GM23338 (cell line): ENCODE measurements at regions not wholly inside any gene's neighbourhood (a gene's known extent, or its start where the extent isn't known, plus 50 kb on each side); places are given as distances from the start of the nearest gene placed in this dataset.

Source experiments
- ATAC-seq: fragments of 200-7000 bp; cut with Tn5 transposase; 3 replicates; pipeline ENCODE4 v1.9.1; 2020
- DNase-seq: peaks from one replicate; pipeline ENCODE4 v3.0.0-alpha.2; 2015; ENCODE audit warnings: low spot score
- H2AFZ ChIP-seq: fragments of 200-600 bp; sonication (generic); 2 replicates; pipeline ENCODE4 v1.8.0; 2016; ENCODE audit warnings: antibody characterized with exemption, mild to moderate bottlenecking, moderate library complexity
- H3F3A ChIP-seq: fragments of 200-600 bp; sonication (generic); replicated peaks from 2 replicates; pipeline ENCODE4 v1.8.0; 2017; ENCODE audit warnings: antibody characterized with exemption, mixed run types, low read depth
- H3K27ac ChIP-seq: fragments of 200-600 bp; sonication (generic); 2 replicates; pipeline ENCODE4 v1.6.1; 2016; ENCODE audit warnings: low read depth
- H3K27me3 ChIP-seq: fragments of 200-600 bp; sonication (generic); 2 replicates; pipeline ENCODE4 v1.8.0; 2016; ENCODE audit warnings: mild to moderate bottlenecking, mixed run types, moderate library complexity; ENCODE audit not compliant: insufficient read depth
- H3K36me3 ChIP-seq: fragments of 200-600 bp; sonication (generic); 2 replicates; pipeline ENCODE4 v1.8.0; 2016; ENCODE audit warnings: mild to moderate bottlenecking; ENCODE audit not compliant: insufficient read depth
- H3K4me1 ChIP-seq: fragments of 200-600 bp; sonication (generic); 2 replicates; pipeline ENCODE4 v1.8.0; 2016; ENCODE audit warnings: mild to moderate bottlenecking, moderate library complexity; ENCODE audit not compliant: insufficient read depth
- H3K4me2 ChIP-seq: fragments of 200-600 bp; sonication (generic); 2 replicates; pipeline ENCODE4 v1.7.1; 2017; ENCODE audit warnings: mixed run types
- H3K4me3 ChIP-seq: fragments of 200-600 bp; sonication (generic); 2 replicates; pipeline ENCODE4 v1.6.1; 2016; ENCODE audit warnings: mixed run types
- H3K79me2 ChIP-seq: fragments of 200-600 bp; sonication (generic); replicated peaks from 2 replicates; pipeline ENCODE4 v1.8.0; 2017; ENCODE audit warnings: mild to moderate bottlenecking; ENCODE audit not compliant: insufficient read depth
- H3K9me2 ChIP-seq: fragments of 200-600 bp; sonication (generic); 2 replicates; pipeline ENCODE4 v1.8.0; 2017; ENCODE audit not compliant: insufficient read depth
- H4K20me1 ChIP-seq: fragments of 200-600 bp; sonication (generic); replicated peaks from 2 replicates; pipeline ENCODE4 v1.8.0; 2017; ENCODE audit warnings: mild to moderate bottlenecking; ENCODE audit not compliant: insufficient read depth
- H3K27ac Mint-ChIP-seq: 2 replicates; pipeline ENCODE4 v1.8.0; 2020; ENCODE audit warnings: inconsistent platforms, mild to moderate bottlenecking, moderate library complexity, mixed read lengths
- H3K27me3 Mint-ChIP-seq: 3 replicates; pipeline ENCODE4 v1.8.0; 2022; ENCODE audit warnings: low read depth, mild to moderate bottlenecking, moderate library complexity, mixed read lengths, inconsistent platforms; ENCODE audit not compliant: insufficient read depth, poor library complexity
- H3K36me3 Mint-ChIP-seq: 3 replicates; pipeline ENCODE4 v1.8.0; 2021; ENCODE audit warnings: low read depth, mild to moderate bottlenecking, inconsistent platforms, moderate library complexity, mixed read lengths
- H3K4me1 Mint-ChIP-seq: 3 replicates; pipeline ENCODE4 v1.8.0; 2020; ENCODE audit warnings: mild to moderate bottlenecking, inconsistent platforms, mixed read lengths
- H3K4me3 Mint-ChIP-seq: 3 replicates; pipeline ENCODE4 v1.8.0; 2021; ENCODE audit warnings: moderate library complexity, mild to moderate bottlenecking, inconsistent platforms, mixed read lengths
- H3K9me3 Mint-ChIP-seq: 3 replicates; pipeline ENCODE4 v1.8.0; 2020; ENCODE audit warnings: moderate library complexity, mild to moderate bottlenecking, inconsistent platforms, mixed read lengths
- CREB1 ChIP-seq: fragments of 250-450 bp; sonication (Bioruptor Pico); IDR thresholded peaks from 2 replicates; pipeline ENCODE4 v1.5.0; 2020; ENCODE audit warnings: low read depth, mild to moderate bottlenecking, moderate library complexity
- ETS1 ChIP-seq: IDR thresholded peaks from 2 replicates; pipeline ENCODE4 v1.6.1; 2016; ENCODE audit warnings: antibody characterized with exemption
- EZH2 ChIP-seq: fragments of 200-600 bp; sonication (generic); IDR thresholded peaks from one replicate; pipeline ENCODE4 v1.8.0; 2017; ENCODE audit warnings: antibody characterized with exemption, mild to moderate bottlenecking, low read depth; ENCODE audit not compliant: unreplicated experiment
- EZH2phosphoT487 ChIP-seq: fragments of 200-600 bp; sonication (generic); IDR thresholded peaks from one replicate; pipeline ENCODE4 v1.8.1; 2018; ENCODE audit warnings: antibody characterized with exemption; ENCODE audit not compliant: unreplicated experiment
- JUNB ChIP-seq: IDR thresholded peaks from one replicate; pipeline ENCODE4 v1.6.1; 2016; ENCODE audit warnings: antibody characterized with exemption; ENCODE audit not compliant: unreplicated experiment
- NANOG ChIP-seq: IDR thresholded peaks from 2 replicates; pipeline ENCODE4 v1.6.1; 2016; ENCODE audit warnings: antibody characterized with exemption, borderline replicate concordance
- POLR2AphosphoS5 ChIP-seq: IDR thresholded peaks from 2 replicates; pipeline ENCODE4 v1.6.1; 2016; ENCODE audit warnings: antibody characterized with exemption, low read depth
- STAT1 ChIP-seq: IDR thresholded peaks from one replicate; pipeline ENCODE4 v1.6.1; 2016; ENCODE audit warnings: antibody characterized with exemption; ENCODE audit not compliant: unreplicated experiment
- ZNF114 ChIP-seq: fragments of 250-450 bp; sonication (Bioruptor Pico); IDR thresholded peaks from 2 replicates; pipeline ENCODE4 v1.5.0; 2020; ENCODE audit warnings: mild to moderate bottlenecking, moderate library complexity
- ZNF331 ChIP-seq: fragments of 250-450 bp; sonication (Bioruptor Pico); IDR thresholded peaks from 2 replicates; pipeline ENCODE4 v1.5.0; 2020; ENCODE audit warnings: low read depth, mild to moderate bottlenecking, moderate library complexity
- TF ChIP-seq, protein P1 (sequence below), 2 experiments: fragments of 200-600 bp in 1 of 2; sonication (generic) in 1 of 2; conservative IDR thresholded peaks; 2 replicates each; pipeline versions ENCODE4 v1.5.1 to v1.6.1; 2016 to 2017; ENCODE audit warnings: antibody characterized with exemption in 2 of 2, low read depth in 2 of 2, mild to moderate bottlenecking in 2 of 2, moderate library complexity in 1 of 2
- TF ChIP-seq, protein P2 (sequence below): fragments of 250-450 bp; sonication (Bioruptor Pico); IDR thresholded peaks from 2 replicates; pipeline ENCODE4 v1.5.0; 2020; ENCODE audit warnings: mild to moderate bottlenecking, moderate library complexity
- TF ChIP-seq, protein P3 (sequence below): IDR thresholded peaks from one replicate; pipeline ENCODE4 v1.6.1; 2018; ENCODE audit warnings: antibody characterized with exemption; ENCODE audit not compliant: unreplicated experiment

- no peaks in the 10 kb centered on the region for H3K4me1 ChIP-seq
- no peaks in the 10 kb centered on the region for H3K36me3 ChIP-seq
- H3K27ac Mint-ChIP-seq: no peak overlapping the region
- H2AFZ ChIP-seq: no peak overlapping the region
- H3K4me1 Mint-ChIP-seq: peaks cover 10% of the 10 kb centered on the region; the same call in 2 of the 3 replicates
- H3K9me3 Mint-ChIP-seq: peaks cover 37% of the 10 kb centered on the region
- ATAC-seq: no peak
- no peaks in the 10 kb centered on the region for H3K27me3 ChIP-seq
- H3K4me2 ChIP-seq: no peak overlapping the region
- H3K27me3 Mint-ChIP-seq: peaks cover 2% of the 10 kb centered on the region
- H3K4me3 Mint-ChIP-seq: no peak overlapping the region
- H3K36me3 Mint-ChIP-seq: peaks cover 6% of the 10 kb centered on the region; the same call in 2 of the 3 replicates
- no peak for DNase-seq
- no peaks in the 10 kb centered on the region for H4K20me1 ChIP-seq
- no peak overlapping the region for H3K27ac ChIP-seq
- TF ChIP-seq EZH2 (no peak), ETS1 (no peak), EZH2phosphoT487 (no peak), STAT1 (no peak), CREB1 (CRISPR knock-in tag) (no peak), POLR2AphosphoS5 (no peak), ZNF114 (CRISPR knock-in tag) (no peak), ZNF331 (no peak), NANOG (no peak), JUNB (no peak)
- TF ChIP-seq, protein P1, sequence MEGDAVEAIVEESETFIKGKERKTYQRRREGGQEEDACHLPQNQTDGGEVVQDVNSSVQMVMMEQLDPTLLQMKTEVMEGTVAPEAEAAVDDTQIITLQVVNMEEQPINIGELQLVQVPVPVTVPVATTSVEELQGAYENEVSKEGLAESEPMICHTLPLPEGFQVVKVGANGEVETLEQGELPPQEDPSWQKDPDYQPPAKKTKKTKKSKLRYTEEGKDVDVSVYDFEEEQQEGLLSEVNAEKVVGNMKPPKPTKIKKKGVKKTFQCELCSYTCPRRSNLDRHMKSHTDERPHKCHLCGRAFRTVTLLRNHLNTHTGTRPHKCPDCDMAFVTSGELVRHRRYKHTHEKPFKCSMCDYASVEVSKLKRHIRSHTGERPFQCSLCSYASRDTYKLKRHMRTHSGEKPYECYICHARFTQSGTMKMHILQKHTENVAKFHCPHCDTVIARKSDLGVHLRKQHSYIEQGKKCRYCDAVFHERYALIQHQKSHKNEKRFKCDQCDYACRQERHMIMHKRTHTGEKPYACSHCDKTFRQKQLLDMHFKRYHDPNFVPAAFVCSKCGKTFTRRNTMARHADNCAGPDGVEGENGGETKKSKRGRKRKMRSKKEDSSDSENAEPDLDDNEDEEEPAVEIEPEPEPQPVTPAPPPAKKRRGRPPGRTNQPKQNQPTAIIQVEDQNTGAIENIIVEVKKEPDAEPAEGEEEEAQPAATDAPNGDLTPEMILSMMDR (conservative IDR thresholded peaks at IDR 0.05; ENCODE audit: low read depth in 2 of 2): no peak
- TF ChIP-seq, protein P2, sequence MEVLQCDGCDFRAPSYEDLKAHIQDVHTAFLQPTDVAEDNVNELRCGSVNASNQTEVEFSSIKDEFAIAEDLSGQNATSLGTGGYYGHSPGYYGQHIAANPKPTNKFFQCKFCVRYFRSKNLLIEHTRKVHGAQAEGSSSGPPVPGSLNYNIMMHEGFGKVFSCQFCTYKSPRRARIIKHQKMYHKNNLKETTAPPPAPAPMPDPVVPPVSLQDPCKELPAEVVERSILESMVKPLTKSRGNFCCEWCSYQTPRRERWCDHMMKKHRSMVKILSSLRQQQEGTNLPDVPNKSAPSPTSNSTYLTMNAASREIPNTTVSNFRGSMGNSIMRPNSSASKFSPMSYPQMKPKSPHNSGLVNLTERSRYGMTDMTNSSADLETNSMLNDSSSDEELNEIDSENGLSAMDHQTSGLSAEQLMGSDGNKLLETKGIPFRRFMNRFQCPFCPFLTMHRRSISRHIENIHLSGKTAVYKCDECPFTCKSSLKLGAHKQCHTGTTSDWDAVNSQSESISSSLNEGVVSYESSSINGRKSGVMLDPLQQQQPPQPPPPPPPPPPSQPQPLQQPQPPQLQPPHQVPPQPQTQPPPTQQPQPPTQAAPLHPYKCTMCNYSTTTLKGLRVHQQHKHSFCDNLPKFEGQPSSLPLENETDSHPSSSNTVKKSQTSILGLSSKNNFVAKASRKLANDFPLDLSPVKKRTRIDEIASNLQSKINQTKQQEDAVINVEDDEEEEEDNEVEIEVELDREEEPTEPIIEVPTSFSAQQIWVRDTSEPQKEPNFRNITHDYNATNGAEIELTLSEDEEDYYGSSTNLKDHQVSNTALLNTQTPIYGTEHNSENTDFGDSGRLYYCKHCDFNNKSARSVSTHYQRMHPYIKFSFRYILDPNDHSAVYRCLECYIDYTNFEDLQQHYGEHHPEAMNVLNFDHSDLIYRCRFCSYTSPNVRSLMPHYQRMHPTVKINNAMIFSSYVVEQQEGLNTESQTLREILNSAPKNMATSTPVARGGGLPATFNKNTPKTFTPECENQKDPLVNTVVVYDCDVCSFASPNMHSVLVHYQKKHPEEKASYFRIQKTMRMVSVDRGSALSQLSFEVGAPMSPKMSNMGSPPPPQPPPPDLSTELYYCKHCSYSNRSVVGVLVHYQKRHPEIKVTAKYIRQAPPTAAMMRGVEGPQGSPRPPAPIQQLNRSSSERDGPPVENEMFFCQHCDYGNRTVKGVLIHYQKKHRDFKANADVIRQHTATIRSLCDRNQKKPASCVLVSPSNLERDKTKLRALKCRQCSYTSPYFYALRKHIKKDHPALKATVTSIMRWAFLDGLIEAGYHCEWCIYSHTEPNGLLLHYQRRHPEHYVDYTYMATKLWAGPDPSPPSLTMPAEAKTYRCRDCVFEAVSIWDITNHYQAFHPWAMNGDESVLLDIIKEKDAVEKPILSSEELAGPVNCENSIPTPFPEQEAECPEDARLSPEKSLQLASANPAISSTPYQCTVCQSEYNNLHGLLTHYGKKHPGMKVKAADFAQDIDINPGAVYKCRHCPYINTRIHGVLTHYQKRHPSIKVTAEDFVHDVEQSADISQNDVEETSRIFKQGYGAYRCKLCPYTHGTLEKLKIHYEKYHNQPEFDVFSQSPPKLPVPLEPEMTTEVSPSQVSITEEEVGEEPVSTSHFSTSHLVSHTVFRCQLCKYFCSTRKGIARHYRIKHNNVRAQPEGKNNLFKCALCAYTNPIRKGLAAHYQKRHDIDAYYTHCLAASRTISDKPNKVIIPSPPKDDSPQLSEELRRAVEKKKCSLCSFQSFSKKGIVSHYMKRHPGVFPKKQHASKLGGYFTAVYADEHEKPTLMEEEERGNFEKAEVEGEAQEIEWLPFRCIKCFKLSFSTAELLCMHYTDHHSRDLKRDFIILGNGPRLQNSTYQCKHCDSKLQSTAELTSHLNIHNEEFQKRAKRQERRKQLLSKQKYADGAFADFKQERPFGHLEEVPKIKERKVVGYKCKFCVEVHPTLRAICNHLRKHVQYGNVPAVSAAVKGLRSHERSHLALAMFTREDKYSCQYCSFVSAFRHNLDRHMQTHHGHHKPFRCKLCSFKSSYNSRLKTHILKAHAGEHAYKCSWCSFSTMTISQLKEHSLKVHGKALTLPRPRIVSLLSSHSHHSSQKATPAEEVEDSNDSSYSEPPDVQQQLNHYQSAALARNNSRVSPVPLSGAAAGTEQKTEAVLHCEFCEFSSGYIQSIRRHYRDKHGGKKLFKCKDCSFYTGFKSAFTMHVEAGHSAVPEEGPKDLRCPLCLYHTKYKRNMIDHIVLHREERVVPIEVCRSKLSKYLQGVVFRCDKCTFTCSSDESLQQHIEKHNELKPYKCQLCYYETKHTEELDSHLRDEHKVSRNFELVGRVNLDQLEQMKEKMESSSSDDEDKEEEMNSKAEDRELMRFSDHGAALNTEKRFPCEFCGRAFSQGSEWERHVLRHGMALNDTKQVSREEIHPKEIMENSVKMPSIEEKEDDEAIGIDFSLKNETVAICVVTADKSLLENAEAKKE (CRISPR knock-in tag): no peak
- TF ChIP-seq, protein P3, sequence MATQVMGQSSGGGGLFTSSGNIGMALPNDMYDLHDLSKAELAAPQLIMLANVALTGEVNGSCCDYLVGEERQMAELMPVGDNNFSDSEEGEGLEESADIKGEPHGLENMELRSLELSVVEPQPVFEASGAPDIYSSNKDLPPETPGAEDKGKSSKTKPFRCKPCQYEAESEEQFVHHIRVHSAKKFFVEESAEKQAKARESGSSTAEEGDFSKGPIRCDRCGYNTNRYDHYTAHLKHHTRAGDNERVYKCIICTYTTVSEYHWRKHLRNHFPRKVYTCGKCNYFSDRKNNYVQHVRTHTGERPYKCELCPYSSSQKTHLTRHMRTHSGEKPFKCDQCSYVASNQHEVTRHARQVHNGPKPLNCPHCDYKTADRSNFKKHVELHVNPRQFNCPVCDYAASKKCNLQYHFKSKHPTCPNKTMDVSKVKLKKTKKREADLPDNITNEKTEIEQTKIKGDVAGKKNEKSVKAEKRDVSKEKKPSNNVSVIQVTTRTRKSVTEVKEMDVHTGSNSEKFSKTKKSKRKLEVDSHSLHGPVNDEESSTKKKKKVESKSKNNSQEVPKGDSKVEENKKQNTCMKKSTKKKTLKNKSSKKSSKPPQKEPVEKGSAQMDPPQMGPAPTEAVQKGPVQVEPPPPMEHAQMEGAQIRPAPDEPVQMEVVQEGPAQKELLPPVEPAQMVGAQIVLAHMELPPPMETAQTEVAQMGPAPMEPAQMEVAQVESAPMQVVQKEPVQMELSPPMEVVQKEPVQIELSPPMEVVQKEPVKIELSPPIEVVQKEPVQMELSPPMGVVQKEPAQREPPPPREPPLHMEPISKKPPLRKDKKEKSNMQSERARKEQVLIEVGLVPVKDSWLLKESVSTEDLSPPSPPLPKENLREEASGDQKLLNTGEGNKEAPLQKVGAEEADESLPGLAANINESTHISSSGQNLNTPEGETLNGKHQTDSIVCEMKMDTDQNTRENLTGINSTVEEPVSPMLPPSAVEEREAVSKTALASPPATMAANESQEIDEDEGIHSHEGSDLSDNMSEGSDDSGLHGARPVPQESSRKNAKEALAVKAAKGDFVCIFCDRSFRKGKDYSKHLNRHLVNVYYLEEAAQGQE: no peak
- no peaks in the 10 kb centered on the region for H3K9me2 ChIP-seq
- no peaks in the 10 kb centered on the region for H3F3A ChIP-seq
- H3K79me2 ChIP-seq: no peaks in the 10 kb centered on the region
- no peak overlapping the region for H3K4me3 ChIP-seq
These were observed 166.4 kb downstream of the C16orf95 start for GRCh38 chr16:87150681-87151280.
